LNCaP clone FGC (cell line): ENCODE measurements at regions not wholly inside any gene's neighbourhood (a gene's known extent, or its start where the extent isn't known, plus 50 kb on each side); places are given as distances from the start of the nearest gene placed in this dataset.

Experiments
- DNase-seq: peaks from one replicate; pipeline ENCODE4 v3.0.0-alpha.2; 2011; ENCODE audit warnings: low read depth
- H3K4me3 ChIP-seq: 2 replicates; pipeline ENCODE4 v1.5.1; 2011; ENCODE audit warnings: mild to moderate bottlenecking, low read depth, low read length, control low read depth
- TF ChIP-seq, protein P1 (sequence below): IDR thresholded peaks from 2 replicates; pipeline ENCODE4 v1.5.1; 2012; ENCODE audit warnings: mild to moderate bottlenecking; ENCODE audit not compliant: control insufficient read depth, insufficient read depth; ENCODE audit errors: extremely low read depth

DNA sequence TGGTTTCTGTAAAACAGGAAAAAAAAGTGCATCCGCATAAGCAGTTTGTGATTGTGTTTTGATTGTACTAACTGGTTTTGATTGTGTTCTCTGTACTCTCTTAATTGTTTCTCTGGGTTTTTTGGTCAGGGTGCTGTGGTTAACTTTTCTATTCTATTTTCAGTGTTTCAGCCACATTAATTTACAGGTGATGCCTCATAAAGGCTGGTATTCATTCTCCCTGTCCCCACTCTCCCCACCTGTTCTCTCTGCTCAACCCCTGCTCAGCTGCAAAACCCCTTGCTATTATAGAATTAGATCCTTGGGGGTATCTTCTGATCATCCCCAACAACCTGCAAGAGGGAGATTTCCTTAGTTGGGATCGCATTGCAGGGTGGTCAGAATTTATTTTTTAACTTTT is 285.4 kb upstream of the AZI2 start:
- TF ChIP-seq, protein P1, sequence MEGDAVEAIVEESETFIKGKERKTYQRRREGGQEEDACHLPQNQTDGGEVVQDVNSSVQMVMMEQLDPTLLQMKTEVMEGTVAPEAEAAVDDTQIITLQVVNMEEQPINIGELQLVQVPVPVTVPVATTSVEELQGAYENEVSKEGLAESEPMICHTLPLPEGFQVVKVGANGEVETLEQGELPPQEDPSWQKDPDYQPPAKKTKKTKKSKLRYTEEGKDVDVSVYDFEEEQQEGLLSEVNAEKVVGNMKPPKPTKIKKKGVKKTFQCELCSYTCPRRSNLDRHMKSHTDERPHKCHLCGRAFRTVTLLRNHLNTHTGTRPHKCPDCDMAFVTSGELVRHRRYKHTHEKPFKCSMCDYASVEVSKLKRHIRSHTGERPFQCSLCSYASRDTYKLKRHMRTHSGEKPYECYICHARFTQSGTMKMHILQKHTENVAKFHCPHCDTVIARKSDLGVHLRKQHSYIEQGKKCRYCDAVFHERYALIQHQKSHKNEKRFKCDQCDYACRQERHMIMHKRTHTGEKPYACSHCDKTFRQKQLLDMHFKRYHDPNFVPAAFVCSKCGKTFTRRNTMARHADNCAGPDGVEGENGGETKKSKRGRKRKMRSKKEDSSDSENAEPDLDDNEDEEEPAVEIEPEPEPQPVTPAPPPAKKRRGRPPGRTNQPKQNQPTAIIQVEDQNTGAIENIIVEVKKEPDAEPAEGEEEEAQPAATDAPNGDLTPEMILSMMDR, result no peak
- DNase-seq, result no peak

DNA sequence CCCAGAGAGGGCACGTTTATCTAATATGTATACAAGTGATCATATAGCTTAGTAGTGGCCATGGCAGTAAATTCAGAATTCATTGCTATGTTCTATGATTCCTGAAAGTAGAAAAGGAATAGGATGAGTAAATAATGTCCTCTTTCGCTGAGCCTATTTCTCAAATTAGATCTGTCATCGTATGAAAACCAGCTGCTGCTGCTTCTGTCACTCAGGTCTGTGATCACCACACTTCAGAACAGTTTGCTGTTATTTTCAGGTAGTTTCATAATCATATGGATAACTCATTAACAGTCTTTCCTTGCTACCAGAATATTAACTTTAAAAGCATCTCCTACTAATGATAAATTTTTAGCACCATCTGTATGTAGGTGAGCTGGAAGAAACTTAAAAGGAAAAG is 289.1 kb upstream of the AZI2 start:
- DNase-seq, result no peak
- TF ChIP-seq, protein P1, result no peak
- H3K4me3 ChIP-seq, result no peak overlapping the region

More for the DNA sequence above, 285.4 kb upstream of the AZI2 start:
- no peak overlapping the region for H3K4me3 ChIP-seq

DNA sequence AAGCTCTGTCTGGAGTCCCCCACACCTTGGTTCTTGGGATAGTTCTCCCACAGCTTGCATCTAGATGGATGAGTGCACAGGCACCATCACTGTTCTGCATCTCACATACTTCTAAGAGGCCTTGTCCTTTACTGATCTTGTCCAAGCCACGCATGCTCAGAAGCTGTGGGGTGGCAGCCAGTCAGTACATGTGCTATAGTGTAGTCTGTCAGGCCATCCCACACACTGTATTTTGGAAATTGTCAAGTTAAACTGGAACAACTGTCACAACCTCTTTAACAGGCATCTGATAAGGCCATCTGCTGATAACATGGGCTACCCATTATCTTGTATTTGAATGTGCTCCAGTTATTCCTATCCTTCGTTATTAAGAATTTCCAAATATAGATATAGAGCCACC is 296.5 kb upstream of the AZI2 start:
- DNase-seq, result no peak
- TF ChIP-seq, protein P1, result no peak

DNA sequence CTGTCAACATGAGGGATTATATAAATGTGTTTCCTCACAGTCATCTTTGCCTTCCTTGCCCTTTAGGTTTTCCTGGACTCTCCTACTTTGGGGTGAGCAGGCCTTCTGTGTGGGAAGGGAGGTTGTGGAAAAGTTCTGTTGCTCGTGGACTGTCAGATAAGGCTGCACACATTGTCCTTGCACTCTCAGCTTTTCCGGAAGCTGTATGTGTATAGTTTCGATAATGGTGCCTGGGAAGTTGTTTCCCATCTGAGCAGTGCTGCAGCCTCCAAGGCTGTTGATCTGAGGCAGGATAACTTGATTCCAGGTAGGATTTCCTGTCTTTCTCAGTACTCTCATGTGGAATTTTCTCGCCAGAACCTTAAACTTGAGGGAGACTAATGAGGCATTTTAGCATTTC is 297.8 kb upstream of the AZI2 start:
- H3K4me3 ChIP-seq, result no peak overlapping the region
- DNase-seq, result no peak
- TF ChIP-seq, protein P1, result no peak

More for the DNA sequence above, 296.5 kb upstream of the AZI2 start:
- no peak overlapping the region for H3K4me3 ChIP-seq

DNA sequence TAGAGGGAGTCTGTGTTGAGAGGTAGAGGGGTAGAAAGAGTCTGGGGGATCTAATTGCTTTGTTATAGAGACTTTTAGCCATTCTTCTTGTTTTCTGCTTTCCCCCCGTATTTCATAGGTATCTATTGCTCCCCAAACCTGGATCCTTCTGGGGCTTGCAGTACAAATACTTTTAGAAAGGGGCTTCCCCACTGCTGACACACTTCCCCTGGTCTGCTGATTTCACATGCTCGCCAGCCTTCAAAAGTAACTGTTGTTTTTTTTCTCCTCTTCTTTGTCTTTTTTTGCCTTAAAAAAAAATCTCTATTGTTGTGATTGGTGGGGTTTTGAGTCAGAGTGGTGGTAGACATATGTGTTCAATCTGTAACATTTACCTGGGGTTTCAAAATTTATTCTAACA is 300.6 kb upstream of the AZI2 start:
- TF ChIP-seq, protein P1, result no peak
- no peak overlapping the region for H3K4me3 ChIP-seq
- DNase-seq, result no peak

DNA sequence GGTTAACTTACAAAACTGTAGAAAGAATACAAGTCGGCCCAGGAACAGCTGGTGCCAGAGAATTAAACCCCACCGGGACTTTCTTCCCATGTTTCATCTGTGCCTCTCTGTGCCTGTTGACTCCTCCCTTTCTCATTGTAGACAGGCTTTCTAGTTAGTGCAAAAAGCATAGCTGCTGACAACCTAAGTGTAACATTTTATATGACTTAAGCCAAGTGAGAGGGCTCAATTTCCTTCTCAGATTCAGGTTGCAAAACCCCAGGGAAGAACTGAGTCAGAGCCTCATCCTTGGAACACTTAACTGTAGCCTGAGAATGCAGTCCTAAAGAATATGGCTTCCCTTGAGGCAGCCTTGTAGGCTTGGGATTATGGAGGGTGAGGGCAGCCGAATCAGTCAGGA is 302.5 kb upstream of the AZI2 start:
- TF ChIP-seq, protein P1, result no peak
- H3K4me3 ChIP-seq, result no peak overlapping the region
- no peak for DNase-seq

DNA sequence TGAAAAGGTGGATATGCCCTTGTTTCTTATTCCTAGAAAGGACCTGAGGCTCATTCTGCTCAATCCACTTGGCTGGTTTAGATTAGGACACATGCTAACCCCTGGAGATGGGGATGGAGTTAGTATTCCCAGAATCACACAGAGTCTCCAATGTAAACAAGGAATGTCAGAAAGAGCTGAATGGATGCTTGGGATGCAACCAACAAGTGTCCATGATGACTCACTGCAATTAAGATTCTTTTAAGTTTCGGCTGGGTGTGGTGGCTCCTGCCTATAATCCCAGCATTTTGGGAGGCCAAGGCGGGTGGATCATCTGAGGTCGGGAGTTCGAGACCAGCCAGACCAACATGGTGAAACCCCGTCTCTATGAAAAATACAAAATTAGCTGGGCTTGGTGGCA is 315.5 kb upstream of the AZI2 start:
- TF ChIP-seq, protein P1, result no peak
- DNase-seq, result no peak

More for the DNA sequence above, 315.5 kb upstream of the AZI2 start:
- H3K4me3 ChIP-seq, result no peak overlapping the region
